DND-41 (cell line): ENCODE measurements at regions not wholly inside any gene's neighbourhood (a gene's known extent, or its start where the extent isn't known, plus 50 kb on each side); places are given as distances from the start of the nearest gene placed in this dataset.

Experiments used
- ATAC-seq: fragments of 200-7000 bp; cut with Tn5 transposase; 3 replicates; pipeline ENCODE4 v1.9.1; 2021; ENCODE audit warnings: low read depth; ENCODE audit not compliant: insufficient read depth
- DNase-seq: peaks from one replicate; pipeline ENCODE4 v3.0.0-alpha.2; 2020
- H2AFZ ChIP-seq: 2 replicates; pipeline ENCODE4 v1.6.0; 2012; ENCODE audit warnings: low read depth, low read length
- H3K27ac ChIP-seq: 2 replicates; pipeline ENCODE4 v1.5.1; 2012; ENCODE audit warnings: low read length, inconsistent platforms
- H3K27me3 ChIP-seq: fragments of 200-600 bp; sonication (generic); 2 replicates; pipeline ENCODE4 v1.6.0; 2012; ENCODE audit warnings: low read length, mild to moderate bottlenecking, inconsistent platforms; ENCODE audit not compliant: insufficient read depth, poor library complexity
- H3K36me3 ChIP-seq: 2 replicates; pipeline ENCODE4 v1.5.1; 2012; ENCODE audit warnings: low read length, inconsistent platforms; ENCODE audit not compliant: insufficient read depth
- H3K4me1 ChIP-seq: 2 replicates; pipeline ENCODE4 v1.5.1; 2012; ENCODE audit warnings: mild to moderate bottlenecking, low read length; ENCODE audit not compliant: insufficient read depth
- H3K4me2 ChIP-seq: 2 replicates; pipeline ENCODE4 v1.6.0; 2012; ENCODE audit warnings: mild to moderate bottlenecking, moderate library complexity, low read length, inconsistent platforms; ENCODE audit not compliant: insufficient read depth
- H3K4me3 ChIP-seq, 2 experiments: fragments of 200-600 bp in 1 of 2; shearing (Covaris generic) in 1 of 2; 2 replicates each; pipeline ENCODE4 v1.5.1; 2012 to 2016; ENCODE audit warnings: inconsistent platforms in 2 of 2, low read length in 2 of 2, mild to moderate bottlenecking in 2 of 2, low read depth in 1 of 2, moderate library complexity in 1 of 2
- H3K79me2 ChIP-seq: 2 replicates; pipeline ENCODE4 v1.6.0; 2012; ENCODE audit warnings: low read length, inconsistent platforms; ENCODE audit not compliant: insufficient read depth
- H3K9ac ChIP-seq: 2 replicates; pipeline ENCODE4 v1.6.0; 2012; ENCODE audit warnings: low read depth, mild to moderate bottlenecking, inconsistent platforms, low read length, moderate library complexity
- H3K9me3 ChIP-seq: 2 replicates; pipeline ENCODE4 v1.5.1; 2012; ENCODE audit warnings: low read length, moderate library complexity, mild to moderate bottlenecking, inconsistent platforms; ENCODE audit not compliant: insufficient read depth, severe bottlenecking
- H4K20me1 ChIP-seq: 2 replicates; pipeline ENCODE4 v1.6.0; 2012; ENCODE audit warnings: low read length; ENCODE audit not compliant: insufficient read depth
- CTCF ChIP-seq: IDR thresholded peaks from 2 replicates; pipeline ENCODE4 v1.5.1; 2012; ENCODE audit warnings: borderline replicate concordance, low read length, moderate library complexity, mild to moderate bottlenecking; ENCODE audit not compliant: poor library complexity, severe bottlenecking; ENCODE audit errors: extremely low read depth
- EZH2 ChIP-seq: IDR thresholded peaks from 3 replicates; pipeline ENCODE4 v1.6.1; 2012; ENCODE audit warnings: borderline replicate concordance, low read depth, mild to moderate bottlenecking, moderate library complexity, low read length, inconsistent platforms; ENCODE audit not compliant: severe bottlenecking

DNA sequence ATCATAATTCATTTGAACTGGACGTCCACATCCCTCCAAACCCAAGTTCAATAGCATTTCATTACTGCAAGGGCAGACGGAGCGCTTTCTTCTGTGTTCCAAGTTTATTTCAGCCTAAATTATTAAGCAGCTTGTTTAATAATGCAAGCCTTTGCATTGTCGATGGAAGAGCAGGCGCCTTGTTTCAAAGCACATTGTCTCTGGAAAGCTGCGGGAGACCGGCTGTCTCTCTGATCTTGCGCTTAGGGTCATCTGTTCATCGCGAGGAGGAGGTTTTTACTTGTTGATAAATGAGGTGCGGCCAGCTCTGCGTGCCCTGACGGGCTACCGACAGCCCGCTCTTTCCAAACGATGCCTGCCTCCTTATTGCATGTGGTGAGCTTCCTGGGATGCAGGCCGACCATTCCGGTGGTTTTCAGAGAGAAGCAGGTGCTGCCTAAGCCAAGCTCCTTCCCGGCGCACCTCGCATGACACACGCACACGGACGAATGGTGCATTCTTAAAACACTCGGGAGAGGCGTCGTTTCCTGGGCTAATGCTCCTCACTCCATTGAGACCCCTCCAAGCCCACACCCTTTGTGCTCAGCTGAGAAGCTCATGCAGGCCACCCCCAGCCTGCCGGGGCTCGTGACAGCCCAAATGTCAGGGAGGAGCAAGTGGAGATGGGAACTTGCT is 456.9 kb downstream of the BRD1 start:
- Histone ChIP-seq H4K20me1 (no peaks in the 10 kb centered on the region), H3K4me3 (no peak overlapping the region), H3K9ac (no peak overlapping the region), H3K4me2 (no peak overlapping the region), H2AFZ (no peak overlapping the region), H3K27me3 (no peaks in the 10 kb centered on the region), H3K27ac (no peak overlapping the region), H3K36me3 (no peaks in the 10 kb centered on the region), H3K9me3 (no peaks in the 10 kb centered on the region), H3K4me1 (no peaks in the 10 kb centered on the region), H3K79me2 (no peaks in the 10 kb centered on the region)
- DNase-seq, result no peak
- TF ChIP-seq EZH2, result no peak
- TF ChIP-seq CTCF, result no peak
- ATAC-seq, result no peak

GRCh38 chr22:49369726-49370626 is 457.7 kb downstream of the BRD1 start:
- no peak for DNase-seq

GRCh38 chr22:49368976-49369725 is 458.5 kb downstream of the BRD1 start:
- no peak overlapping the region for H3K27ac ChIP-seq
- no peaks in the 10 kb centered on the region for H4K20me1 ChIP-seq
- no peaks in the 10 kb centered on the region for H3K4me1 ChIP-seq
- H3K27me3 ChIP-seq, result no peaks in the 10 kb centered on the region
- no peaks in the 10 kb centered on the region for H3K36me3 ChIP-seq
- no peak overlapping the region for H3K9ac ChIP-seq
- no peaks in the 10 kb centered on the region for H3K9me3 ChIP-seq
- no peak overlapping the region for H2AFZ ChIP-seq
- no peak overlapping the region for H3K4me2 ChIP-seq
- DNase-seq, result no peak
- TF ChIP-seq CTCF (no peak), EZH2 (no peak)
- H3K4me3 ChIP-seq, result no peak overlapping the region
- no peaks in the 10 kb centered on the region for H3K79me2 ChIP-seq
- ATAC-seq, result no peak

More at GRCh38 chr22:49369726-49370626, 457.7 kb downstream of the BRD1 start:
- Histone ChIP-seq H3K4me1 (no peaks in the 10 kb centered on the region), H3K27me3 (no peaks in the 10 kb centered on the region), H3K4me3 (no peak overlapping the region), H2AFZ (no peak overlapping the region), H3K4me2 (no peak overlapping the region), H4K20me1 (no peaks in the 10 kb centered on the region), H3K27ac (no peak overlapping the region), H3K36me3 (no peaks in the 10 kb centered on the region), H3K9me3 (no peaks in the 10 kb centered on the region), H3K9ac (no peak overlapping the region), H3K79me2 (no peaks in the 10 kb centered on the region)
- TF ChIP-seq CTCF (no peak), EZH2 (no peak)
- no peak for ATAC-seq
